HFFc6 (cell line): ENCODE measurements at regions not wholly inside any gene's neighbourhood (a gene's known extent, or its start where the extent isn't known, plus 50 kb on each side); places are given as distances from the start of the nearest gene placed in this dataset.

Source experiments
- DNase-seq: peaks from one replicate; pipeline ENCODE4 v3.0.0-alpha.2; 2018
- H3K27ac Mint-ChIP-seq: 2 replicates; pipeline ENCODE4 v1.8.0; 2020; ENCODE audit warnings: mild to moderate bottlenecking, mixed read lengths
- H3K27me3 Mint-ChIP-seq: 2 replicates; pipeline ENCODE4 v1.8.0; 2021; ENCODE audit warnings: mild to moderate bottlenecking, moderate library complexity, mixed read lengths; ENCODE audit not compliant: insufficient read depth
- H3K36me3 Mint-ChIP-seq: 2 replicates; pipeline ENCODE4 v1.8.0; 2021; ENCODE audit warnings: low read depth, mixed read lengths
- H3K4me1 Mint-ChIP-seq: 2 replicates; pipeline ENCODE4 v1.8.0; 2020; ENCODE audit warnings: low read depth, mixed read lengths
- H3K4me3 Mint-ChIP-seq: 2 replicates; pipeline ENCODE4 v1.8.0; 2020; ENCODE audit warnings: mild to moderate bottlenecking, moderate library complexity, mixed read lengths
- H3K9me3 Mint-ChIP-seq: 2 replicates; pipeline ENCODE4 v1.8.0; 2020; ENCODE audit warnings: mild to moderate bottlenecking, mixed read lengths
- CTCF ChIP-seq: fragments of 200-600 bp; sonication (generic); IDR thresholded peaks from 2 replicates; pipeline ENCODE4 v1.5.0; 2021; ENCODE audit warnings: antibody characterized with exemption, mild to moderate bottlenecking

GRCh38 chr21:27206368-27206982 lies 239.6 kb upstream of the ADAMTS5 start:
- Mint-ChIP-seq H3K9me3 (peaks cover 6% of the 10 kb centered on the region; the same call in 1 of the 2 replicates), H3K4me3 (no peak overlapping the region), H3K36me3 (peaks cover 7% of the 10 kb centered on the region; the same call in 1 of the 2 replicates), H3K27ac (no peak overlapping the region; the same call in 1 of the 2 replicates), H3K27me3 (no peaks in the 10 kb centered on the region), H3K4me1 (peaks cover 24% of the 10 kb centered on the region)
- DNase-seq: peak; percentile 45
- TF ChIP-seq CTCF: no peak

DNA sequence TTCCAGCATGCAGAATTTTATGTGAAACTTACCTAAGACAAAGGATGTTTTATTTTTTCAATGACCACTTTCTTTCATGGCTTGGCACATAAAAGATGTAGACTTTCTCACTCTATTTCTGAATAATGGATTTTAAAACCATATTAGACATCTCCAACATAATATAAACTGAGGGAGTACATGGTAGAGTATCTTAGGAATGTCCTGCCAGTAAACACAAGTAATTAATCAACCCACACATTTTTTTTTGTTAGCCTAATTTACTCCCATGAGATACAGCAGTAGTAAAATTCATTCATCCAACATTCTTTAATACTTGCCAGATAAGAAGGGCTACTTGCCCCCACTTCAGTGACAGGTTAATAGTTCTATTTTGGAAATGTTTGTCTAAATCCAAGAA lies 235.4 kb upstream of the ADAMTS5 start:
- TF ChIP-seq CTCF: no peak
- Mint-ChIP-seq H3K36me3 (0 out of 2 replicates have a peak, but pooled peaks cover 5% of the 10 kb centered on the region), H3K27ac (no peak overlapping the region), H3K27me3 (no peaks in the 10 kb centered on the region), H3K4me3 (no peak overlapping the region), H3K9me3 (no peaks in the 10 kb centered on the region), H3K4me1 (peaks cover 35% of the 10 kb centered on the region)
- no peak for DNase-seq

DNA sequence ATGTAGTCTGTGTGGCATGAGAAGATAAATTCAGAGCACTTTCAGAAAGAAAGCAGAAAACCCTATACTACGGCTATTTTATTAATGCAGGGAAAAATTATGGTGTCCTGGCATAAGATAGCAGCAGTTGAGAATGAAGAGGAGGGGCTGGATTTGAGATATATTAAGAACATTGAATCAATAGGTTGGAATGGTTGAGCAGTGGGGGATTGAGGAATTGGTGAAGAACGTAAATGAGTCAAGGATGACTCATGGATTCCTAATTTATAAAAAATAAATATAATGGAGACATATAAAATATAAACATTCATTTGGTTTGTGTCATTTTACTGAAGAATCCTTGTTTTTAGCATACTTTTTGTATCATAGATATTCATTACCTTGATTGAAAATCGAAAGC lies 234.3 kb upstream of the ADAMTS5 start:
- Mint-ChIP-seq H3K9me3 (no peaks in the 10 kb centered on the region), H3K27ac (no peak overlapping the region; the same call in 1 of the 2 replicates), H3K27me3 (no peaks in the 10 kb centered on the region), H3K36me3 (0 out of 2 replicates have a peak, but pooled peaks cover 5% of the 10 kb centered on the region), H3K4me1 (peaks cover 26% of the 10 kb centered on the region), H3K4me3 (peak overlapping the region; percentile 18)
- no peak for TF ChIP-seq CTCF
- no peak for DNase-seq

DNA sequence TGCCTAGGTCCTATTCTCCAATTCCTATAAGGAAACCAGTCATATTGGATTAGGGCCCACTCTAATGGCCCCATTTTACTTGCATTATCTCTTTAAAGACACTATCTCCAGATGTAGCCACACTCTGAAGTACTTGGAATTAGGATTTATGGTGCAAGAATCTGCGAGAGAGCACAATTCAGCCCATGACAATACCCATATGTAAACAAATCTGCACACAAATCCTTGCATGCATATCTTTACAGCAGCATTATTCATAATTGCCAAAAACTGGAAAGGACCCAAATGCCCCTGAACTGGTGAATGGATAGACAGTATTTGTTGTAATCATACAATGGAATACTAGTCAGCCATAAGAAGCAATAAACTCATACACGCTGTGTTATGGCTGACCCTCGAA lies 229.8 kb upstream of the ADAMTS5 start:
- H3K9me3 Mint-ChIP-seq: no peaks in the 10 kb centered on the region

GRCh38 chr21:27192281-27192949 lies 225.5 kb upstream of the ADAMTS5 start:
- TF ChIP-seq CTCF: no peak
- Mint-ChIP-seq H3K4me1 (peaks cover 22% of the 10 kb centered on the region), H3K9me3 (no peaks in the 10 kb centered on the region), H3K27ac (no peak overlapping the region), H3K4me3 (no peak overlapping the region), H3K36me3 (no peaks in the 10 kb centered on the region), H3K27me3 (no peaks in the 10 kb centered on the region; the same call in 1 of the 2 replicates)
- no peak for DNase-seq

More for the DNA sequence above, 229.8 kb upstream of the ADAMTS5 start:
- H3K27ac Mint-ChIP-seq: no peak overlapping the region
- no peak overlapping the region for H3K4me3 Mint-ChIP-seq
- peaks cover 19% of the 10 kb centered on the region for H3K4me1 Mint-ChIP-seq
- TF ChIP-seq CTCF: no peak
- no peaks in the 10 kb centered on the region; the same call in 1 of the 2 replicates for H3K27me3 Mint-ChIP-seq
- no peak for DNase-seq
- 0 out of 2 replicates have a peak, but pooled peaks cover 5% of the 10 kb centered on the region for H3K36me3 Mint-ChIP-seq
